ENCODE measurements at regions not wholly inside any gene's neighbourhood (a gene's known extent, or its start where the extent isn't known, plus 50 kb on each side); places are given as distances from the start of the nearest gene placed in this dataset.

DNA sequence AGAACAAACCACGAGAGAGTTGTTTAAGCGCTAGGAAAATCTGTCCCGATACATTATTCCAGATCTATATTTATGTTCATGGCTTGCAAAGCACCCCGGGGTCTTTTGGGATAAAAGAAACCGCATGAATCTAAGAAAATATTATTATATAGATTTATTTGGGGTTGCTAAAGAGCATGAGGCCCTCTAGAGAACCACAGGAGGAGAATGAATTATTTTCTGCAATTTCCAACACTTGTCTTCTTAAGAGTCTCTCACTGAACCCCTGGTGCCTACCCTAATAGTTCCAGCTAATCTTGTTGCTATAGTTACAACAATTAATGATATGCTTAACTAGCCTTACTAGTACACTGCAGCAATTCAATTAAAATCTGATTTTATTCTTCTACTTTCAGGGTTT is 79.6 kb downstream of the ARRDC4 start:
- TF ChIP-seq EZH2 (IDR thresholded peaks at IDR 0.05; ENCODE audit: low read depth): no peak
- TF ChIP-seq, protein P1, sequence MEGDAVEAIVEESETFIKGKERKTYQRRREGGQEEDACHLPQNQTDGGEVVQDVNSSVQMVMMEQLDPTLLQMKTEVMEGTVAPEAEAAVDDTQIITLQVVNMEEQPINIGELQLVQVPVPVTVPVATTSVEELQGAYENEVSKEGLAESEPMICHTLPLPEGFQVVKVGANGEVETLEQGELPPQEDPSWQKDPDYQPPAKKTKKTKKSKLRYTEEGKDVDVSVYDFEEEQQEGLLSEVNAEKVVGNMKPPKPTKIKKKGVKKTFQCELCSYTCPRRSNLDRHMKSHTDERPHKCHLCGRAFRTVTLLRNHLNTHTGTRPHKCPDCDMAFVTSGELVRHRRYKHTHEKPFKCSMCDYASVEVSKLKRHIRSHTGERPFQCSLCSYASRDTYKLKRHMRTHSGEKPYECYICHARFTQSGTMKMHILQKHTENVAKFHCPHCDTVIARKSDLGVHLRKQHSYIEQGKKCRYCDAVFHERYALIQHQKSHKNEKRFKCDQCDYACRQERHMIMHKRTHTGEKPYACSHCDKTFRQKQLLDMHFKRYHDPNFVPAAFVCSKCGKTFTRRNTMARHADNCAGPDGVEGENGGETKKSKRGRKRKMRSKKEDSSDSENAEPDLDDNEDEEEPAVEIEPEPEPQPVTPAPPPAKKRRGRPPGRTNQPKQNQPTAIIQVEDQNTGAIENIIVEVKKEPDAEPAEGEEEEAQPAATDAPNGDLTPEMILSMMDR (conservative IDR thresholded peaks at IDR 0.05): no peak
